ENCODE measurements at regions not wholly inside any gene's neighbourhood (a gene's known extent, or its start where the extent isn't known, plus 50 kb on each side); places are given as distances from the start of the nearest gene placed in this dataset.

GRCh38 chr5:31122998-31123951 lies 70.2 kb upstream of the CDH6 start:
- no peak overlapping the region for H3K9ac ChIP-seq (ENCODE audit: low read depth, low read length)
- no peaks in the 10 kb centered on the region for H3K36me3 ChIP-seq (ENCODE audit: insufficient read depth, low read length)
- no peak for ATAC-seq (ENCODE audit: insufficient read depth, low read depth)

DNA sequence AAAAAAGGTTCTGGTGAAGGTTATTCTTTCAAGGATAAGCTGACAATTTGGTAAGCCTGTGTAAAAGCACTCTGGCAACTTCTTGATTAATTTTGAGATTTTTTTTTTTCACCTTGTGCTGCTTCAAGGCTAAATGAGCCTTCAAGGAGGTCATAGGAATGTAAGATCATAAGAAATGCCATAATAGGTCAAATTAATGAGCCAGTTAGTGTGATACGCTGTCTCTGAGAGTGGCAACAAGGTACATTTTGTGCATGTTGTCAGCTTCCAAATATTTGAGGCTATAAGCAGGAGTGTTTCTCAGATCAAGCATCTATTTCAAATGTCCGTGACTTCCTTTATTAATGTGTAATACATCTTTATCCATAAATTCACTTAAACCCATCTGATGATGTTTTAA lies 72.3 kb upstream of the CDH6 start:
- H3K4me2 ChIP-seq (ENCODE audit: insufficient read depth, low read length) = no peak overlapping the region
- no peaks in the 10 kb centered on the region for H3K9me3 ChIP-seq (ENCODE audit: insufficient read depth, low read length, severe bottlenecking)
- H3K79me2 ChIP-seq (ENCODE audit: insufficient read depth, low read length) = no peaks in the 10 kb centered on the region
- TF ChIP-seq EZH2 (IDR thresholded peaks at IDR 0.05; ENCODE audit: borderline replicate concordance, low read depth, low read length, severe bottlenecking) (no peak), CTCF (IDR thresholded peaks at IDR 0.05; ENCODE audit: borderline replicate concordance, extremely low read depth, low read length, poor library complexity, severe bottlenecking) (no peak)
- no peaks in the 10 kb centered on the region for H3K27me3 ChIP-seq (ENCODE audit: insufficient read depth, low read length, poor library complexity)
- H3K9ac ChIP-seq (ENCODE audit: low read depth, low read length) = no peak overlapping the region
- no peak overlapping the region for H2AFZ ChIP-seq (ENCODE audit: low read depth, low read length)
- DNase-seq (no peak), ATAC-seq (ENCODE audit: insufficient read depth, low read depth) (no peak)
- no peaks in the 10 kb centered on the region for H4K20me1 ChIP-seq (ENCODE audit: insufficient read depth, low read length)
- no peaks in the 10 kb centered on the region for H3K36me3 ChIP-seq (ENCODE audit: insufficient read depth, low read length)
- no peaks in the 10 kb centered on the region for H3K4me1 ChIP-seq (ENCODE audit: insufficient read depth, low read length)
- H3K4me3 ChIP-seq (ENCODE audit: low read depth in 1 of 2, low read length in 2 of 2) = no peak overlapping the region
- H3K27ac ChIP-seq (ENCODE audit: low read length) = no peak overlapping the region

More at GRCh38 chr5:31122998-31123951, 70.2 kb upstream of the CDH6 start:
- Histone ChIP-seq H3K27me3 (ENCODE audit: insufficient read depth, low read length, poor library complexity) (no peaks in the 10 kb centered on the region), H3K9me3 (ENCODE audit: insufficient read depth, low read length, severe bottlenecking) (no peaks in the 10 kb centered on the region), H3K4me3 (ENCODE audit: low read depth in 1 of 2, low read length in 2 of 2) (no peak overlapping the region), H4K20me1 (ENCODE audit: insufficient read depth, low read length) (no peaks in the 10 kb centered on the region), H3K27ac (ENCODE audit: low read length) (no peak overlapping the region), H2AFZ (ENCODE audit: low read depth, low read length) (no peak overlapping the region), H3K79me2 (ENCODE audit: insufficient read depth, low read length) (no peaks in the 10 kb centered on the region), H3K4me2 (ENCODE audit: insufficient read depth, low read length) (no peak overlapping the region), H3K4me1 (ENCODE audit: insufficient read depth, low read length) (no peaks in the 10 kb centered on the region)
- TF ChIP-seq CTCF (IDR thresholded peaks at IDR 0.05; ENCODE audit: borderline replicate concordance, extremely low read depth, low read length, poor library complexity, severe bottlenecking) (no peak), EZH2 (IDR thresholded peaks at IDR 0.05; ENCODE audit: borderline replicate concordance, low read depth, low read length, severe bottlenecking) (no peak)
- no peak for DNase-seq

- Histone ChIP-seq H3K4me3 (ENCODE audit: low read depth in 1 of 2, low read length in 2 of 2) (no peak overlapping the region), H3K4me2 (ENCODE audit: insufficient read depth, low read length) (no peak overlapping the region), H3K27me3 (ENCODE audit: insufficient read depth, low read length, poor library complexity) (no peaks in the 10 kb centered on the region), H3K27ac (ENCODE audit: low read length) (no peak overlapping the region), H3K9ac (ENCODE audit: low read depth, low read length) (no peak overlapping the region), H4K20me1 (ENCODE audit: insufficient read depth, low read length) (no peaks in the 10 kb centered on the region), H3K9me3 (ENCODE audit: insufficient read depth, low read length, severe bottlenecking) (no peaks in the 10 kb centered on the region), H3K4me1 (ENCODE audit: insufficient read depth, low read length) (no peaks in the 10 kb centered on the region), H2AFZ (ENCODE audit: low read depth, low read length) (no peak overlapping the region), H3K36me3 (ENCODE audit: insufficient read depth, low read length) (no peaks in the 10 kb centered on the region), H3K79me2 (ENCODE audit: insufficient read depth, low read length) (no peaks in the 10 kb centered on the region)
- DNase-seq (no peak), ATAC-seq (ENCODE audit: insufficient read depth, low read depth) (no peak)
- no peak for TF ChIP-seq EZH2 (IDR thresholded peaks at IDR 0.05; ENCODE audit: borderline replicate concordance, low read depth, low read length, severe bottlenecking)
- no peak for TF ChIP-seq CTCF (IDR thresholded peaks at IDR 0.05; ENCODE audit: borderline replicate concordance, extremely low read depth, low read length, poor library complexity, severe bottlenecking)
Measured at GRCh38 chr5:31120642-31120948, 72.9 kb upstream of the CDH6 start.

Data from DND-41 (cell line).